B cell (primary cell): ENCODE measurements at regions not wholly inside any gene's neighbourhood (a gene's known extent, or its start where the extent isn't known, plus 50 kb on each side); places are given as distances from the start of the nearest gene placed in this dataset.
"Not testable (repeated sequence)": the region's sequence is repeated elsewhere in the genome, so short reads cannot be mapped to it uniquely, and the experiment has no call there.

Experiments
- EZH2 ChIP-seq: IDR thresholded peaks from 2 replicates; pipeline ENCODE4 v1.6.1; 2012; ENCODE audit warnings: borderline replicate concordance, low read depth, mild to moderate bottlenecking, moderate library complexity, low read length; ENCODE audit not compliant: insufficient read depth, poor library complexity, severe bottlenecking
- TF ChIP-seq, protein P1 (sequence below): fragments of 200-600 bp; IDR thresholded peaks from one replicate; pipeline ENCODE4 v1.8.0; 2022; ENCODE audit warnings: antibody characterized with exemption, mild to moderate bottlenecking

DNA sequence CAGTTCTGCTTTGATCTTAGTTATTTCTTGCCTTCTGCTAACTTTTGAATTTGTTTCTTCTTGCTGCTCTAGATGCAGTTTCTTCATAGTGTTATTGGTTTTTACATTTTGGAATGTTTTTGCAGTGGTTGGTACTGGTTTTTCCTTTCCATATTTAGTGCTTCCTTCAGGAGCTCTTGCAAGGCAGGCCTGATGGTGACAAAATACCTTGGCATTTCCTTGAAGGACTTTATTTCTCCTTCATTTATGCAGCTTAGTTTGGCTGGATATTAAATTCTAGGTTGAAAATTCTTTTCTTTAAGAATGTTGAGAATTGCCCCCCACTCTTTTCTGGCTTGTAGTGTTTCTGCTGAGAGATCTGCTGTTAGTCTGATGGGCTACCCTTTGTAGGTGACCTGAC, 1654.7 kb upstream of the SEL1L start:
- TF ChIP-seq, protein P1, sequence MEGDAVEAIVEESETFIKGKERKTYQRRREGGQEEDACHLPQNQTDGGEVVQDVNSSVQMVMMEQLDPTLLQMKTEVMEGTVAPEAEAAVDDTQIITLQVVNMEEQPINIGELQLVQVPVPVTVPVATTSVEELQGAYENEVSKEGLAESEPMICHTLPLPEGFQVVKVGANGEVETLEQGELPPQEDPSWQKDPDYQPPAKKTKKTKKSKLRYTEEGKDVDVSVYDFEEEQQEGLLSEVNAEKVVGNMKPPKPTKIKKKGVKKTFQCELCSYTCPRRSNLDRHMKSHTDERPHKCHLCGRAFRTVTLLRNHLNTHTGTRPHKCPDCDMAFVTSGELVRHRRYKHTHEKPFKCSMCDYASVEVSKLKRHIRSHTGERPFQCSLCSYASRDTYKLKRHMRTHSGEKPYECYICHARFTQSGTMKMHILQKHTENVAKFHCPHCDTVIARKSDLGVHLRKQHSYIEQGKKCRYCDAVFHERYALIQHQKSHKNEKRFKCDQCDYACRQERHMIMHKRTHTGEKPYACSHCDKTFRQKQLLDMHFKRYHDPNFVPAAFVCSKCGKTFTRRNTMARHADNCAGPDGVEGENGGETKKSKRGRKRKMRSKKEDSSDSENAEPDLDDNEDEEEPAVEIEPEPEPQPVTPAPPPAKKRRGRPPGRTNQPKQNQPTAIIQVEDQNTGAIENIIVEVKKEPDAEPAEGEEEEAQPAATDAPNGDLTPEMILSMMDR, result not testable (repeated sequence)
- TF ChIP-seq EZH2, result not testable (repeated sequence)
